ENCODE measurements at regions not wholly inside any gene's neighbourhood (a gene's known extent, or its start where the extent isn't known, plus 50 kb on each side); places are given as distances from the start of the nearest gene placed in this dataset.

DNA sequence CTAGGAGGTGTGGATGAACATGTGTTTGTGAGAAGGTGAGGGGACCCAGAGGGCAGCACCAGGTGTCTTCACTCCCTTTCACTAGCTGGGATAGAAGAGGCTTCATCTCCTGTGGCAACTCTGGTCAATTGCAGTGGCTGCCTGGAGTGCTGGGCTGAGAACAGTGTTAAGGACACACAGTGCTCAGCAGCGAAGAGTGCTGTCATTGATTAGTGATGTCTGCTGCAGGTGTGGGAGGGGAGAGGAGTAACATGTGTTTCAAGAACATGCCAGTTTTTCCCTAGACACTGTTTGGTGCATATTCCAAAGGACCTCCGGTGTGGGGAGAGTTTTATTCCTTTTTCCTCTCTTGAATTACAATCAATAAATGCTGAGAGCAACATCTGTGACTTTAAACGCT, 95.9 kb upstream of the CXCR4 start:
- H3K4me1 Mint-ChIP-seq (ENCODE audit: unreplicated experiment), result peaks cover 25% of the 10 kb centered on the region
- DNase-seq (ENCODE audit: extremely low spot score, unreplicated experiment), result no peak
- peaks cover 17% of the 10 kb centered on the region for H3K9me3 Mint-ChIP-seq
- no peak overlapping the region for H3K27ac Mint-ChIP-seq
- TF ChIP-seq, protein P1, sequence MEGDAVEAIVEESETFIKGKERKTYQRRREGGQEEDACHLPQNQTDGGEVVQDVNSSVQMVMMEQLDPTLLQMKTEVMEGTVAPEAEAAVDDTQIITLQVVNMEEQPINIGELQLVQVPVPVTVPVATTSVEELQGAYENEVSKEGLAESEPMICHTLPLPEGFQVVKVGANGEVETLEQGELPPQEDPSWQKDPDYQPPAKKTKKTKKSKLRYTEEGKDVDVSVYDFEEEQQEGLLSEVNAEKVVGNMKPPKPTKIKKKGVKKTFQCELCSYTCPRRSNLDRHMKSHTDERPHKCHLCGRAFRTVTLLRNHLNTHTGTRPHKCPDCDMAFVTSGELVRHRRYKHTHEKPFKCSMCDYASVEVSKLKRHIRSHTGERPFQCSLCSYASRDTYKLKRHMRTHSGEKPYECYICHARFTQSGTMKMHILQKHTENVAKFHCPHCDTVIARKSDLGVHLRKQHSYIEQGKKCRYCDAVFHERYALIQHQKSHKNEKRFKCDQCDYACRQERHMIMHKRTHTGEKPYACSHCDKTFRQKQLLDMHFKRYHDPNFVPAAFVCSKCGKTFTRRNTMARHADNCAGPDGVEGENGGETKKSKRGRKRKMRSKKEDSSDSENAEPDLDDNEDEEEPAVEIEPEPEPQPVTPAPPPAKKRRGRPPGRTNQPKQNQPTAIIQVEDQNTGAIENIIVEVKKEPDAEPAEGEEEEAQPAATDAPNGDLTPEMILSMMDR (conservative IDR thresholded peaks at IDR 0.05), result no peak
- H3K4me3 Mint-ChIP-seq, result no peak overlapping the region
- H3K36me3 Mint-ChIP-seq, result no peaks in the 10 kb centered on the region
- H3K27me3 Mint-ChIP-seq, result peaks cover 48% of the 10 kb centered on the region

DNA sequence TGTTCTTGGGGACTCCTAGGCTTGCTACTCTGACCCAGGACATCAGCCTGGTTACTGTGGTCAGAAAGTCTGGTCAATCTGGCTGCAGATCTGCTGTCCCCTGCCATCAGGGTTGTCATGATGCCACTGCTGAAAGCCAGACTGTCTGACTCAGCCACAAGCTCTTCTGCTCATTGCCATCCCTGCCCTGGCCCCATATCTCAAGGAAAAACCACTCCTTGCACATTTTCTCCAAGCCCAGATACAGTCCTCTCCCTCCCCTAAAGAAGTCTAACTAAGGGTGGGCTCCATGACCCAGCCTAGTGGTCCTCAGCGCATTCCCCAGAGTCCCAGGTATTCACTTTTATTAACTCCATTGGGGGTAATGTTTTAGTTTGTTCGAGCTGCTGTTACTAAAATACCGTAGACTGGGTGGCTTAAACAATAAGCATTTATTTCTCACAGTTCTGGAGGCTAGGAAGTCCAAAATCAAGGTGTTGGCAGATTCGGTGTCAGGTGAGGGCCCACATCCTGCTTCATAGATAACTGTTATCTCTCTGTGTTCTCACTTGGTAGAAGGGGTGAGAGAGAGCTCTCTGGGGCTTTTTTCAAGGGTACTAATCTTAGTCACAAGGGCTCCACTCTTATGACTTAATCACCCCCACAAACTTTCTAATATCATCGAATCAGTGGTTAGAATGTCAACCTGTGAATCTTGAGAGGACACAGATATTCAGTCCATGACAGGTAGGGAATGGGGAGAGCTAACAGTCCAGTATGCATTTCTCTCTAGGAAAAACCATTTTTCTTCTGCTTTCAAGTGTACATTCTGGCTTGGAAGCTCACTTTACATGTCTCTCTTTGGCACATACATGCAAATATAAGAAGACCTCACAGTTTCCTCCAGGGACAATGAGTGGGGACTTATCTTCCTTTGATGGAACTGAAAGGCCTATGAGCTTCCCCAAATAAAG, 94.8 kb upstream of the CXCR4 start:
- no peak overlapping the region for H3K4me3 Mint-ChIP-seq
- TF ChIP-seq, protein P1 (conservative IDR thresholded peaks at IDR 0.05), result no peak
- H3K27ac Mint-ChIP-seq, result no peak overlapping the region
- H3K27me3 Mint-ChIP-seq, result peaks cover 45% of the 10 kb centered on the region
- H3K9me3 Mint-ChIP-seq, result peaks cover 17% of the 10 kb centered on the region
- no peaks in the 10 kb centered on the region for H3K36me3 Mint-ChIP-seq
- H3K4me1 Mint-ChIP-seq (ENCODE audit: unreplicated experiment), result peaks cover 25% of the 10 kb centered on the region
- DNase-seq (ENCODE audit: extremely low spot score, unreplicated experiment), result no peak

DNA sequence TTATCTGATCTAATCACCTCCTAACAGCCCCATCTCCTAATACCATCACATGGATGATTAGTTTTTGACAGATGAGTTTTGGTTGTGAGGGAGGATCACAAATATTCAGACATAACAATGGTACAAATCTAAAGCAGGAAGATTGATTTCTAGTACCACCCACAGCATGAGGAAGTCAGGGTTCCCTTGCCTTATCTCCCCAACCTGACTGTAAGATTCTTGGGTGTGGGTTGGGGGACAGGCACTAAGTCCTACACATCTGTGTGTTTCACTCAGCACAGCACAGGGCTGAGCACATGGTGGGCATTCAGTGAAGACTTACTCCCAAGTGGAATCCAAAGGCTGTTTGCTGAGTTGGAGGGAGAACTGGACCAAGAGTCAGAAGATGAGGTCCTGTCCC, 93.8 kb upstream of the CXCR4 start:
- TF ChIP-seq, protein P1 (conservative IDR thresholded peaks at IDR 0.05), result no peak
- Mint-ChIP-seq H3K27ac (no peak overlapping the region), H3K27me3 (peaks cover 44% of the 10 kb centered on the region), H3K36me3 (no peaks in the 10 kb centered on the region), H3K9me3 (peaks cover 17% of the 10 kb centered on the region), H3K4me3 (no peak overlapping the region), H3K4me1 (ENCODE audit: unreplicated experiment) (peaks cover 25% of the 10 kb centered on the region)
- no peak for DNase-seq (ENCODE audit: extremely low spot score, unreplicated experiment)

DNA sequence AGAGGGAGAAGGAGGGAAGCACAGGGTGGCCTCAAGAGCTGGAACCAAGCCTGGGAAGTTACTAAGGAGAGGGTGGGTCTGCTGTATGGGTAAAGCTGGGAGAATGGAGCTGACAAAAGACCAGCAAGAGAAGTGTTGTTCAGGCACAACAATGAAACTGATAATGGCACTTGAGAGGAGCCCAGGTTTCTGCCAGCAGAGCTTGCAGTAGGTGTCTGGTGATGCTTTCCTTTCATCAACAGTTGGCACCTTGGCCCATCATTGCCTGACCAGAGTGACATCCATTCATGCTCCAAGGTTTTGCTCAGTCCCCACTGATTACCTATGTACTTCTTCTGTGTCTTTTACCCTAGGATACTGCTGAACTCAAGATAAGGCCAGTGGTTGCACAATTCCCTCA, 92.9 kb upstream of the CXCR4 start:
- Mint-ChIP-seq H3K27me3 (peaks cover 46% of the 10 kb centered on the region), H3K27ac (no peak overlapping the region), H3K4me1 (ENCODE audit: unreplicated experiment) (peaks cover 25% of the 10 kb centered on the region), H3K36me3 (no peaks in the 10 kb centered on the region), H3K9me3 (peaks cover 17% of the 10 kb centered on the region), H3K4me3 (no peak overlapping the region)
- no peak for DNase-seq (ENCODE audit: extremely low spot score, unreplicated experiment)
- TF ChIP-seq, protein P1 (conservative IDR thresholded peaks at IDR 0.05), result no peak

DNA sequence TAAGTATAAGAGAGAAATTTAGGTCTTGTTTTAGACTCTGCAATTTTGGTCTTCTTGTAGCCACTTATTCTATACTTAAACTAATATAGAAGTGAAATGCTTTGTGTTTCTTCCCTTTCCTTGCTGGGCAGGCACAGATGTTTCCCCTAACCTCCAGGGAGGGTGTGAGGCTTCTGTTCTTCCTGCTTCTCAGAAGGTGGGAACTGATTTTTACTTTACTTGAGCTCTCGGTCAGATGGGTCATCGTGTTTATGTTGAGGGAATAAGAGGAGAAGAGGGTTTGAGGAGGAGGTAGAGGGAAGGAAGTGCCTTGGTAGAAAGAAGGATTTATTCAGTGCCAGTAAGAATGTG, 92.5 kb upstream of the CXCR4 start:
- DNase-seq (ENCODE audit: extremely low spot score, unreplicated experiment), result no peak
- Mint-ChIP-seq H3K27me3 (peaks cover 46% of the 10 kb centered on the region), H3K9me3 (peaks cover 17% of the 10 kb centered on the region), H3K27ac (no peak overlapping the region), H3K4me1 (ENCODE audit: unreplicated experiment) (peaks cover 25% of the 10 kb centered on the region), H3K36me3 (no peaks in the 10 kb centered on the region), H3K4me3 (no peak overlapping the region)
- TF ChIP-seq, protein P1 (conservative IDR thresholded peaks at IDR 0.05), result no peak

Data from type B pancreatic cell (in vitro differentiated cells).